SK-N-MC (cell line): ENCODE measurements at regions not wholly inside any gene's neighbourhood (a gene's known extent, or its start where the extent isn't known, plus 50 kb on each side); places are given as distances from the start of the nearest gene placed in this dataset.
A peak's percentile ranks its signal among the peaks of the same experiment; 100 is the strongest.

Source experiments
- EZH2 ChIP-seq: fragments of 200-600 bp; sonication (generic); IDR thresholded peaks from one replicate; pipeline ENCODE4 v1.6.1; 2017; ENCODE audit warnings: antibody characterized with exemption
- FOXP2 ChIP-seq: optimal IDR thresholded peaks from 2 replicates; pipeline ENCODE3; 2011; ENCODE audit warnings: mild to moderate bottlenecking, moderate library complexity; ENCODE audit not compliant: insufficient read depth; ENCODE audit errors: extremely low read length, control extremely low read depth
- POLR2AphosphoS5 ChIP-seq: IDR thresholded peaks from 2 replicates; pipeline ENCODE4 v1.6.1; 2012; ENCODE audit warnings: mild to moderate bottlenecking, low read depth, low read length, borderline replicate concordance

DNA sequence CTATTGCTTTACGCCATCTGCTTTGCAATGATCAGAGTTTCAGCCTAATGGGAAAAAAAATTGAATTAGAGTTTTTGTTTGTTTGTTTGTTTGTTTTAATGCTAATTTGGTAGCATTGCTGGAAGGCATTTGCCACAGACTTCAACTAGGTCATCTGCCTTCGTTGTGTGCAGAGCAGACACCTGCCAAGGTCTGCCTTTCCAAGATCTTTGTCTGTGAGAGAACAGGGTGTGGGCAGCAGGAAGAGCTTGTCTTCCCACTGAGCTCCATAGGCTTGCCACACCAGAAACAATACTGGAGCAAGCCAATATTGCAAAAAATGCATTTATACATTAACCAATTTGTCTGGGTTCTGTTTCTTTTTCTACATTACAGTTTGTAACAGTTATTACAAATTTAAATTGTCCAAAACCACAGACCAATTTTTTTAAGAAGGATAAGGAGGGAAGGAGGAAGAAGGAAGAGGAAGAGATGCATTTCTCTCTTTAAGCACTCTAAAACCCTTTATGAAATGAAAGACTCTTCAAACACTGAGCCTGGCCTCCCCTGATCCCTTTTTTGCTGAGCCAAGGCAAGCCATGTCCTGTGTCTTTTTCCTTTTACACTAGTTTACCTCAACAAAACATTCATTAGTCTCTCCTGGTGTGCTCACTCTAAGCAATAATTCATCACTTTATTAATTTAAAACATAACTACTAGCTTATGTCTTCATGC is 210.5 kb downstream of the SNX18 start:
- no peak for TF ChIP-seq FOXP2
- TF ChIP-seq EZH2, result no peak
- peak; percentile 52 for TF ChIP-seq POLR2AphosphoS5
